Midbrain (tissue), 1 donor: ENCODE measurements at regions not wholly inside any gene's neighbourhood (a gene's known extent, or its start where the extent isn't known, plus 50 kb on each side); places are given as distances from the start of the nearest gene placed in this dataset.
"Not testable (repeated sequence)": the region's sequence is repeated elsewhere in the genome, so short reads cannot be mapped to it uniquely, and the experiment has no call there.

Experiments
- DNase-seq: peaks from one replicate; lab custom pipeline; 2025; lab: John Stamatoyannopoulos, UW

DNA sequence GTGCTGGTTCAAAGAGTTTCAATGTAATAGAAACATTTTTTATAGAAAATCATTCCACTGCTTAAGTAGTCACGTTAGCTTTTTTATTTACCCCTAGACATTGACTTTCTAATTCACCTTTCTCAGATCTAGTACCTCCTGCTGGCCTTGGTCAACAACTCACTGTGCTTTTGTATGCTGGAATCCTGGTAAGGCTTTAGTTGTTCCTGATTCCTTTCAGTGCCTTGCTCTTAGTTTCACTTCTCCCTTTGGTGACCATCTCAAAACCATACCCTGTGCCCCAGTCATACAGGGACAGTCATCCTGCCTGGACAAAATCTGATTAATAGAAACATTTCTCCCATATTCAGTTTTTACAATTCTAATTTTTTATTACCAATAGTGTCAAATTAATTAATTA lies 130.2 kb downstream of the GPR37 start:
- DNase-seq, result no peak

DNA sequence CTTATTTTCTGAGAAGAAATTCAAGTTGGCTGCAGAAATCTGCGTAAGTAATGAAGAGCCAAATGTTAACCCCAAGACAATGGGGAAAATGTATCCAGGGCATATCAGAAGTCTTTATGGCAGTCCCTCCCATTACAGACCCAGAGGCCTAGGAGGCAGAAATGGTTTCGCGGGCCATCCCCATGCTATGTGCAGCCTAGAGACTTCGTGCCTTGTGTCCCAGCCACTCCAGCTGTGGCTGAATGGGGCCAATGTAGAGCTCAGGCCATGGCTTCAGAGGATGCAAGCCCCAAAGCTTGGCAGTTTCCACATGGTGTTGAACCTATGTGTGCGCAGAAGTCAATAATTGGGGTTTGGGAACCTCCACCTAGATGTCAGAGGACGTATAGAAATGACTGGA lies 131.9 kb downstream of the GPR37 start:
- DNase-seq, result no peak

DNA sequence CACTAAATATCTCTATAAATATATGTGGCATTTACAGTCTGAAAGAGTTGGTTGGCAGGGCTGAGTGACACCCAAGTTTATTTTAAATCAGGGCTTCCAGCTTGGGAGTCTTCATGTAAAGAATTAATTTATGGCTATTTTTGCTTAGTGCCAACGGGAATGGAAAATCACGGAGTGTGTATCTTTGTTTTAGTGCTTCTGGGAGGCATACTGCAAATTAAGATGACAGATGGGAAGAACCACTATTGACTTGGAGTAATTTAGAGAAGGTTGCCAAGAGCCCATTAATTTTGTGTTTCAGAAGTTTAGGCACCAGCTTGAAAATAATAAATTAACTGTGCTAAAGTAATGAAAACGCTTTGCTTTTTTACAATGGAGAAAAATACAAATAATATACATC lies 135.2 kb downstream of the GPR37 start:
- no peak for DNase-seq

DNA sequence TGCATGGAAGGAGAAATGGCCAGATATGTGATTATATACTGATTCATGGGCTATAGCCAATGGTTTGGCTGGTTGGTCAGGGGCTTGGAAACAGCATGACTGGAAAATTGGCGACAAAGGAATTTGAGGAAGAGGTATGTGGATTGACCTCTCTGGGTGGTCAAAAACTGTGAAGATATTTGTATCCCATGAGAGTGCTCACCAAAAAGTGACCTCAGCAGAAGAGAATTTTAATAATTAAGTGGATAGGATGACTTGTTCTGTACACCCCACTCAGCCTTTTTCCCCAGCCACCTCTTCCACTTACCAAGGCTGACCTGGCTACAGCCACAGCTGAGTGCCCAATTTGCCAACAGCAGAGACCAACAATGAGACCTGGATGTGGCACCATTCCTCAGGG lies 146.7 kb downstream of the GPR37 start:
- DNase-seq, result no peak

DNA sequence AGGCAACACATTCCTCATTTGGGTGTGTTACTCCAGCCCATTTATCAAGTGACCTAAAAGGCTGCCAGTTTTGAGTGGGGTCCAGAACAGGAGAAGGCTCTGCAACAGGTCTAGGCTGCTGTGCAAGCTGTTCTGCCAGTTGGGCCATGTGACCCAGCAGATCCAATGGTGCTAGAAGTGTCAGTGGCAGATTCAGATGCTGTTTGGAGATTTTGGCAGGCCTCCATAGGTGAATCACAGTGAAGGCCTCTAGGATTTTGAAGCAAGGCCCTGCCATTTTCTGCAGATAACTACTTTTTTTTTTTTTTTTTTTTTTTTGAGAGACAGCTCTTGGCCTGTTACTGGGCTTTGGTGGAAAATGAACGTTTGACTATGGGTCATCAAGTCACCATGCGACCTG lies 147.5 kb downstream of the GPR37 start:
- not testable (repeated sequence) for DNase-seq

DNA sequence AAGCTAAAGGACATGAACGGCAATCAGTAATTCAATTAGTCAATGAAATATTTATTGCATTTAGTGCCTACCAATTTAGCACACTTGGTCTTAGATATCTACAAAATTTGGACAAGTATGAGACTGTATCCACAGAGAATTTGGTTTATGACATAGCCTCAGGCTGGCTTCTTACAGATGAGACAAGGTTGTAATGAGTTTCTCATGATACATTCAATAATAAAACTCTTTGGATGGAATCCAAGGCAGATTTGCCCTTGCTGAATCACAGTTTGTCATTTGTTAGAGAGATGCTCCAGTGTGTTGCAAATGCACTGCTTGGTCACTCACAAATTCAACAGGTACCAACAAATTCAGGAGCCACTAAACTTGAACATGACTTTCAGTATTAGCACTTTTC lies 162.5 kb downstream of the GPR37 start:
- no peak for DNase-seq

DNA sequence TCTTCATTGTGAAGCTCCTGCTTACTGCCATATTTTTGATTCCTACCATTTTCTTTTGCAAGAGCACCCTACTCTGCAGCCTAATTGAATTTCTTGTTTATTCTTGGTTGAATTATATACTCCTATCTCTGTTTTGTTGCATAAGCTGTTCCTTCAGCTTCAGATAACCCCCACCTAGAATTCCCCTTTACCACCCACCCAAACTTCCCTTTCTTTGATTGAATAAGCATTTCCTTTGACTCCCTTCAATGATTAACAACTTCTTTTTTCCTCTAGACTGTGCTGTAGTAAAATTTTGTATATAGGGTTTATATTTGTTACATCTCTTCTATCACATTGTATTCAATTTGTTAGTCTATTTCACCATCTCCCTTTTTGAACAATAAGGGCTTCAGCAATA lies 168.1 kb downstream of the GPR37 start:
- no peak for DNase-seq

DNA sequence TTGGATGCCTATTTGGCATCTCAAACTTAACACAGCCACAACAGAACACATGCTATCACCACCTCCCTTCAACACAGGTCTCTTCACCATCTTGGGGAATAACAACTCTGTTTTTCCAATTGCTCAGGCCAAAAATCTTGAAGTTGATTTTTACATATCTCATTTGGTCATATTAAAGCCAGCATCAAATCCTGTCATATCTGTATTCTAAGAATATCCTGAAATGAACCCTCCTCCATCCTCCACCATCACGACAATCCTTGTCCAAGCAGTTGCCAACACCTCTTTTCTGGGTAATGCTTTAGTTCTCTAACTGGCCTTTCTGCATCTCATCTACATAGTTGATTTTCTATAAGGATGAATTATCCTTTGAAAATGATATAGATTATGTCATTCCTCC lies 168.7 kb downstream of the GPR37 start:
- DNase-seq, result no peak

DNA sequence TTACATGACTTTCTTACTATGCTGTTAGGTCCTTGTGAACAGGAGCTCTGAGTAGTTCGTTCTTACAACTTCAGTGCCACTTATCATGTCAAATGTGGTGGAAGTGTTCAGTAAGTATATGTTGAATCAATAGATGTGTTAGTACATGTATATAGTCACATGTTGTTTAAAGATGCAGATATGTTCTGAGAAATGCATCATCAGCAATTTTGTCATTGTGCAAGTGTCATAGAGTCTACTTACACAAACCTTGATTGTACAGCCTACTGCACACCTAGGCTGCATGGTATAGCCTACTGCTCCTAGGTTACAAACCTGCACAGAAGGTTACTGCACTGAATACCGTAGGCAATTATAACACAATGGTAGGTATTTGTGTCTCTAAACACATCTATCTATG lies 174.8 kb downstream of the GPR37 start:
- no peak for DNase-seq

DNA sequence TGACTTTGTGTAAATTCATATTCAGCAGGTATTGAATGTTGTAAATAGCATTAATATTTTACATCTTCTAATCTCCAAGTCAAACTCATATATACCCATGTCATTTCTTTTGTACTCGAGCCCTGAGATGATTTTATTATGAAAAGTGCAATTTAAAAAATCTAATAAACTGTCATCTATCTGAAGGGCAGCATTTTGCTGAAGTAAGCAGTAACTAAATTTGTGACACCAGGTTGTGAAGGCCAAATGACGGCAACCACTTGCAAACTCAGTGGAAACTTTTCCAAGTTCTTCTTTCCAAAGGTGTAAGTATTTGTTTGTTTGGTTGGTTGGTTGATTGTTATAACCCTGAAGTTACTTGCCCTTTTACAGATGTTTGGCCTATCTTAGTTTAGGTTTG lies 188.3 kb downstream of the GPR37 start:
- DNase-seq, result no peak

DNA sequence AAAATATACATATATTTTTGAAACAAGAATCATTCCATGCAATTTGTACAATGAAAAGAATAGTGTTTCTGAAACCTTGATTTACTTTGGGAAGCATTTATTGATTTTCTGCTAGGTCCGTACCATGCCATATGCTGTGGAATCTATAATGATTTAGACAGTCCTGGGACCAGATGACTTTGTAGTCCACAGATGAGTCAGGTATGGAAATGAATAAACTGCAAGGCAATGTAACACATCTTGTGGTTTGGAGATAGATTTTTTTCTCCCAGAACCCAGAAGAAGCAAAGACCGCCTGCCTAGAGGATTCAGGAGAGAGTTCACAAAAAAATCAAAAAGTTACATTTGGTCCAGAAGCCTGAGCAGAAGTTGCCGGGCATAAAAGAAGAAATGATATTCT lies 190.4 kb downstream of the GPR37 start:
- DNase-seq, result no peak

DNA sequence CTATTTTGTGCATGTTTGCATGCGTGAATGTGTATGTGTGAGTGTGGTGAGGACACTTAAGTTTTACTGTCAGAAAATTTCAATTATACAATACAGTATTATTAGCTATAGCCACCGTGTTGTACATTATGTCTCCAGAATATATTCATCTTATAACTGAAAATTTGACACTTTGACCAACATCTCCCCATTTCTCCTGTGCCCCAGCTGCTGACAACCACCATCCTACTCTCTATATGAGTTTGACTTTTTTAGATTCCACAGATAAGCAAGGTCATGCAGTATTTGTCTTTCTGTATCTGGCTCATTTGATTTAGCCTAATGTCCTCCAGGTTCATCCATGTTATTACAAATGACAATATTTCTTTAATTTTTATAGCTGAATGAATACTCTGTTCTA lies 195.0 kb downstream of the GPR37 start:
- no peak for DNase-seq

DNA sequence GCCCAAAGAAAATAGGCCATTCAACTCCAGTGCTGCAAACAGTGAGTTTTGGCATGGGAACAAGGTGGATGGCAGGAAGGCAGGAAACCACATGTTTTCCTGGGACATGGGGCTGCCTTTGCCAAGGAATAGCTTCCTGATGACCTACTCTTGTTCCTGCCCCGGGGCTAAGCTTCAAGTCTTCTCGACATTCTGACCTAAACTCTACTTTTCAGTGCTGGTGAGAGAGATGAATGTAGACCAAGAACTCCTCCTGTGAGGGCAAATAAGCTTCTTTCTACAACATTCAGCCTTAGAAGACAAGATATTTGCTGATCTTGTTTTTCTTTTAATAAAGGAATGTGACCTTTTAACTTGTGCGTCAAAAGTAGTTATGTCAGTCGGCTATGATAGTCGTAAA lies 199.0 kb downstream of the GPR37 start:
- no peak for DNase-seq

DNA sequence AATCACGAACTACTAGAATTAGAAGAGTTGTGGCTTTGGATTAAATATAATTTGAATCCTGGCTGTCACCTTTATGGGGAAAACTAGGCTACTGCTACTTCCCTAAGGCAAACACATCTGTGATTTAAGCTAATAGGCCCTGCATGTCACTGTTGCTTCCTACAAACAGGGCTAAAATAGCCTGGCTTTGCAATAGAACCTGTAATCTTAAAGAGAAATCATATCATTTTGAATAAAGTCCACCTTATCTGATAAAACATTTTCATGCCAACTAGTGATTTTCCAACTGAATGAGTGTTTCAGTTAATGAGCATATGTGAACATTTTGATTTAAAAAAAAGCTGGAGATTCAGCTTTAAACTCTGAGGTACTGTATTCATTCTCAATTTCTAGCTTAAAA lies 208.0 kb downstream of the GPR37 start:
- DNase-seq, result no peak

DNA sequence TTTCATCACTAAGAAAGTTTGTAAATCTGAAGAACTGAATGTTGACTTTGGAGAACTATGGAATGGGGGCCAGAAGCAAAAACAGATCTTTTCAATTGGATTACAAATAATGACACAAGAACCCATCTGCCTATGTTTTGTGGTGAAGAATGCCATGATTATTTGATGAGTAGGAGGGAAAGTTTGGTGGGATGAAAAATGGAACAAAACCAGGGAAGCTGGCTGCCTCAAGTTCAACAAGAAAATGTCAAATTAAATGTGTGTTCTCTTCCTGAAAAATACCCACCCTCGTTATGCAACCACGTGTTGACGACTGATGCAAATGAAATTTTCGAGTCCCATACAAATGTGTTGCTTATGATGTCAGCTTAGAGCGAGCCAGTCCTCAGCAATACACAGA lies 208.5 kb downstream of the GPR37 start:
- DNase-seq, result no peak

DNA sequence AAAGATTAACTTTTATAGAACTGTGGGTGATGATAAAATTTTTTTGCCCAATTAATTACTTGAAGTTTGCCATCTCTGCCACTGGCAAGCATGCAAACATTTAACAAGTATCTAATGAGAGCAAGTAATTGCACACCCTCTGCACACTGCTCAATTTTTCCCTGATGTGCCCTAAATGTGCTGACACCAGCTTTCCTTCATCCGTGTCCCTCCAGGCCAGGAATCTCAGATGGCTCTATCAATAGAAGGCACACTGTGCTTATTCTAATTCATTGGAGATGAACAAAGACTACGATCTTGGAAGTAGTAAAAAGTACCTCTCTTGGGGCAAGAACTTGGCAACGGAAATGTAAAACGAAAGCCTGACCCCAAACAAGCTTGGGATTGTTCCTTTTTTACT lies 212.1 kb downstream of the GPR37 start:
- DNase-seq, result no peak

DNA sequence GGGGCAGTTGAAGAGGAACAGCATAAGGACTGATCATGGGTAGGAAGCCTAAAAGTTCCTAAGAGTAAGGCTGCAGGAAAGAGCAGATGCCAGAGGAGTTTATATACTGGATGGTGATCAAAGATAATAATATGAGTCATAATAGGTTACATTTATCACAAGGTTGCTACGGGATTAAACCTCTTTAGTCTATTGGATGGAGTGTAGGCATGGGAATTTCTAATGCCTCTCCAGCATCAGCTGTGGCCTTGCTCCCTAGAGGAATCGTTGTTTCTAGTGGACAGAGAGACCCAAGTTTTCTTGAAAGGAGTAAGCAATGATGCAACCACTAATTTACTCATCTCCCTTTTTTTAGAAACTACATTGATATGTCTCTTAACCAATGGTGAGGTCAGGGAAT lies 213.4 kb downstream of the GPR37 start:
- no peak for DNase-seq

DNA sequence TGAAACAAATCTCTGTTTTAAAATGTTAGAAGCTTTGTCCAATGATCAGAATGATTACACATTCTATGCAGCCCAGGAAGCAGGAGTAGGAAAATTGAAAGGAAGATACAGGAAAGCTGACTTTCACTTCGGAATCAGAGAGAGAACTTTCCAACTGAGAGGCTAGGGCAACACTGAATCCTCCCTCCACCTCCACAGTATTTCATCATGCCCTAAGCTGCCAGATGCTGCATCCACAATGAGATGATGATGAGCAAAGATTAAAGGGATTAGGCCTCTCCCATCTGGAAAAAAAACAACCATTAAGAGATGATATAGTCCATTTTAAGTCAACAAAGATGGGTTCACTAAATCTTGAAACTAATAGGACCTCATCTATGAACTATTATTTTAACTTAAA lies 215.6 kb downstream of the GPR37 start:
- DNase-seq, result no peak

DNA sequence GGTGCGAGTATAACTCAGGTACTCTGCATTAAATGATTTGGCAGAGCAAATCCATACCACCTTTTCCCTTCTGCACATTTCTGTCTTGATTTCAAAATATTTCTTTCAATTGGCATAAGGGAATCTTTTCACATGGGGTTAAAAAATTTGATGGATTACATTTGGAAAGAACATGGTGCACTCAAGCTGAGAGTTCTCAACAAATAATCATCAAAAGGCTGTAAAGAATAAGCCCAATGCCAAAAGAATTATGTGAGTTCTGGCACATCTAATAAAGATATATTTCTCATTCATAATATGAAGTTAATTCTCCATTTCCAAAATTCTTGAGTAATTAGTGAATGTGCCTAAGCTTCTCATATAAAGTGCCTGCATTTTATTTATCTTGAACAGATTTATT lies 223.1 kb downstream of the GPR37 start:
- DNase-seq, result no peak

DNA sequence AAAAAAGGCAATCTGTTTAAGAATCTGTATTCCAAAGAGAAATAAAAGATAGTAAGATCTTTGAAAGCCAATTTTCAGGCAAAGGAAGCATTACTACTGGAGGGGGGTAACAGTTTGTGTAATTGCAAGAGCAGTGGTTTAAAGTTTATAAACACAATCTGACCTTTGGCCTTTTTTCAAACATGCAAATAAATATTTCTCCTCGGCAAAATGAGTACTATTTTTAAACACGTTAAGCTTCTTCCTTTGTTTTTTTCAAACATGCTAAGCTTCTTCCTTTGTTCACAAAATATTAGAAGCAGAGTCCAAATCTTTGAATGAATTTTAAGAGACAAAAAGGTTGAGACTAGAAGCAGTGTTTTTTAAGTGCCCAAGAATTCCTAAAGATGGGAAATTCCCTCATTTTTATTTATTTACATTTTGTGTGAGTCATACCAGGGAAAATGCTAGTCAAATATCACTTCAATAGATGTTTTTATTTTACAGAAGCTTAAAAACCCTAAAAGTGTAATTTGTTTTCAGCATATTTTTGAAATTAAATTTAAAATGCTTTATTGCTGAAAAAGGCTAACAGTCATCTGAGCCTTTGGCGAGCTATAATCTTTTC lies 229.3 kb downstream of the GPR37 start:
- DNase-seq, result no peak

DNA sequence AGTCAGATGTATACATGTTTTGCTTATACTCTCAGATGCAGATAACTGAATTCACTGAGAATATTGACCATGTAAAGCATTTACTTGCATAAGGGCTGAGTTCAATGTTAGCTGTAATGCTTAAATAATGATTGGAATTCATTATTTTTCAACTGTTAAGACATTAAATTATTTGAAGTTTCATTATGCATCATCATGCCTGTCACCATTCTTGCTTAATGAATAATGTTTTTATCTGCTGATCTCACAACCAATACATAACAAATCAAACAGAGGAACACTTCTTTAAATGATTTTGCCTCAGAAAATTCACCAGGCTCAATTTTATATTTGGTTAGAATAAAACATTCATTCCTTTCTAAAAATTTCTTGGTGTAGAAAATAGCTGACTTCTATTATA lies 233.4 kb downstream of the GPR37 start:
- no peak for DNase-seq

DNA sequence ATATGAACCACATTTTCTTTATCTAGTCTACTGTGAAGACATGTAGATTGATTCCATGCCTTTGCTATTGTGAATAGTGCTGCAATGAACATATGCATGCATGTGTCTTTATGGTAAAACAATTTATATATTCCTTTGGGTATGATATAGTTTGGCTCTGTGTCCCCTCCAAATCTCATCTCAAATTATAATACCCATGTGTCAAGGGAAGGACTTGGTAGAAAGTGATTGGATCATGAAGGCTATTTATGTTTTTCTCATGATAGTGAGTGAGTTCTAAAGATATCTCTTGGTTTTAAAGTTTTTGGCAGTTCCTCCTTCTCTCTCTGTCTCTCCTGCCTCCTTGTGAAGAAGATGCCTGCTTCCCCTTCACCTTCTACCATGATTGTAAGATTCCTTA lies 248.7 kb downstream of the GPR37 start:
- no peak for DNase-seq

DNA sequence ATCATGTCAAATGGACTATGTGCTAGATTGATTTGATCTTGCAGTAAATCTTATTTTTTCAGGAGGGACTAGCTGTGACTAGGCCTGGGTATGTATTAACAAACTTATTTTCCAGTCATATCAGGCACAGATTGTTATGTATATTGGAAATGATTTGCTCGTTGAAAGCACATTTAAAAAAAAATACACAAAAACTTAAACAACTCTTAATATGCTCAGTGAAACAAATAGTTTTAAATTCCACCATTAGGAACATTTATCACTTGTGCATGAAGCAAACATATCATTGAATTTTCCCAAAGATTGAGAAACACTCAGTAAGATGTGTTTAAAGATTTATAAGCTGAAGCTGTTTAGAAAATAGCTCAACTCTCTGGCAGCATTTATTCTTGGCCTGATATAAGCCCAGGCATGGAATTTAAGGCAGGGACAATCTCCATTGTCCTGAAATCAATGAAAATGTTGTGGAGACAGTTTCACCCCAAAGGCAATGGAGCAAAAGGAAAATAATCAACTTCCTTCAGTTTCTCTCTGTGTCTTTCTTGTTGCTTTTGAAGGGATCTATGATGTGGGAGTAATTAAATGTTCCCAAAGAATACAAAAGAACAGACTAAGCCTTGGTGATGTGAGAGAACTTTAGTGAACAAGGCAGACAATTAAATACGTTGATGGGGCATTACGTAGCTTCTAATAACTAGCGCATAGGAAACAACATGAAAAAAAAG lies 250.3 kb downstream of the GPR37 start:
- peak; percentile 33 for DNase-seq

DNA sequence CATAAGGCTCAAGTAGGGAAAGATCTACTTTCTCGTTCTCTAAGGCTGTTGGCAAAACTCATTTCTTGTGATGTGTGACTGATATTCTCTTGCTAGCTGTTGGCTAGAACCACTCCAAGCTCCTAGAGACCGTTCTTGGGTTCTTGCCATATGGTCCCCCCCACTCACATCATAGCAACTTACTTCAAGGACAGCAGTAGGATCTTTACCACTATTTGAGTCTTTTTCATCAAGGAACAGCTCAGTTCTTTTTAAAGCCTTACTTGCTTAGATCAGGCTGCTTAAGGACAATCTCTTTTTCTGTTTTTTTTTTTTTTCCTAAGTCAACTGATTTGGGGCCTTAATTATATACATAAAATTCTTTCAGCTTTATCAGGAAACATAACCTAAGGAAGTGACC lies 251.1 kb downstream of the GPR37 start:
- no peak for DNase-seq
